Lower leg skin (tissue), 4 donors: ENCODE measurements at regions not wholly inside any gene's neighbourhood (a gene's known extent, or its start where the extent isn't known, plus 50 kb on each side); places are given as distances from the start of the nearest gene placed in this dataset.

Source experiments
- DNase-seq, 2 donors: peaks; one replicate each; pipeline ENCODE4 v3.0.0-alpha.2; 2019; ENCODE audit warnings: low spot score in 2 of 2
- H3K4me3 ChIP-seq: fragments of 200-600 bp; sonication (generic); 2 replicates; pipeline ENCODE4 v1.5.1; 2017; ENCODE audit warnings: mild to moderate bottlenecking, low read depth; ENCODE audit not compliant: poor library complexity, severe bottlenecking
- CTCF ChIP-seq, 3 donors: fragments of 450-650 bp; IDR thresholded peaks; one replicate each; pipeline ENCODE4 v1.5.1; 2016; ENCODE audit warnings: antibody characterized with exemption in 3 of 3, mild to moderate bottlenecking in 3 of 3, moderate library complexity in 2 of 3
- POLR2A ChIP-seq, 2 donors: fragments of 450-650 bp; IDR thresholded peaks; one replicate each; pipeline ENCODE4 v1.6.1; 2016 to 2017; ENCODE audit warnings: antibody characterized with exemption in 2 of 2, mild to moderate bottlenecking in 1 of 2, moderate library complexity in 1 of 2
- WGBS, 2 donors: methylation state at CpG; one replicate each; pipeline ENCODE4 v1.1.5; 2018; 5-methylcytosine and 5-hydroxymethylcytosine counted together
- intact Hi-C: fragments of 100-400 bp; cut with DNase I; formaldehyde crosslinking; loops from one replicate; pipeline ENCODE4 v1.15.0; 2023; ENCODE audit warnings: low total_unique reads

GRCh38 chr4:37763831-37764230 lies 62.7 kb upstream of the PGM2 start:
- H3K4me3 ChIP-seq: no peak overlapping the region
- TF ChIP-seq POLR2A (IDR thresholded peaks at IDR 0.05): no peak
- intact Hi-C loops: no loop called here
- DNase-seq: no peak
- 72 to 79% methylated on average over 4 of the region's 4 CpGs for WGBS, 2 donors

GRCh38 chr4:37762991-37763368 lies 63.5 kb upstream of the PGM2 start:
- 45 to 55% methylated on average over 4 of the region's 4 CpGs for WGBS, 2 donors
- no peak for TF ChIP-seq CTCF (IDR thresholded peaks at IDR 0.05)
- no peak for TF ChIP-seq POLR2A (IDR thresholded peaks at IDR 0.05)
- intact Hi-C loops: no loop called here
- H3K4me3 ChIP-seq: no peak overlapping the region
- DNase-seq: no peak

- 56 to 57% methylated on average over 3 of the region's 3 CpGs for WGBS, 2 donors
- H3K4me3 ChIP-seq: no peak overlapping the region
- intact Hi-C loops: no loop called here
- TF ChIP-seq POLR2A (IDR thresholded peaks at IDR 0.05) (no peak), CTCF (IDR thresholded peaks at IDR 0.05) (no peak)
- DNase-seq: peak in 1 of 2 donors; percentile 32
Observed at GRCh38 chr4:37762294-37762990, 64.0 kb upstream of the PGM2 start.

- TF ChIP-seq CTCF (IDR thresholded peaks at IDR 0.05) (no peak), POLR2A (IDR thresholded peaks at IDR 0.05) (no peak)
- intact Hi-C loops: no loop called here
- WGBS, 2 donors: 71 to 87% methylated on average over 3 of the region's 3 CpGs
Observed at GRCh38 chr4:37760840-37761239, 65.6 kb upstream of the PGM2 start.

GRCh38 chr4:37759833-37760232 lies 66.7 kb upstream of the PGM2 start:
- intact Hi-C loops: no loop called here
- H3K4me3 ChIP-seq: no peak overlapping the region
- WGBS, 2 donors: 100% methylated on average over 1 of the region's 1 CpG
- DNase-seq: no peak
- no peak for TF ChIP-seq POLR2A (IDR thresholded peaks at IDR 0.05)
- TF ChIP-seq CTCF (IDR thresholded peaks at IDR 0.05): no peak

More at GRCh38 chr4:37760840-37761239, 65.6 kb upstream of the PGM2 start:
- H3K4me3 ChIP-seq: no peak overlapping the region
- no peak for DNase-seq

GRCh38 chr4:37758226-37758625 lies 68.3 kb upstream of the PGM2 start:
- peak in 1 of 2 donors; percentile 36 for DNase-seq
- H3K4me3 ChIP-seq: no peak overlapping the region
- WGBS, 2 donors: 40 to 44% methylated on average over 1 of the region's 1 CpG
- no peak for TF ChIP-seq POLR2A (IDR thresholded peaks at IDR 0.05)
- TF ChIP-seq CTCF (IDR thresholded peaks at IDR 0.05): no peak
- intact Hi-C loops: no loop called here
